KMS-11 (cell line): ENCODE measurements at regions not wholly inside any gene's neighbourhood (a gene's known extent, or its start where the extent isn't known, plus 50 kb on each side); places are given as distances from the start of the nearest gene placed in this dataset.

ENCODE experiments used
- H2AFZ ChIP-seq: fragments of 200-600 bp; sonication (generic); 2 replicates; pipeline ENCODE4 v1.6.1; 2016; ENCODE audit warnings: antibody characterized with exemption, mixed run types, low read depth
- H3K27ac ChIP-seq: fragments of 200-600 bp; sonication (generic); 2 replicates; pipeline ENCODE4 v1.6.1; 2016; ENCODE audit warnings: mild to moderate bottlenecking, mixed run types
- H3K27me3 ChIP-seq: fragments of 200-600 bp; sonication (generic); 2 replicates; pipeline ENCODE4 v1.6.1; 2017; ENCODE audit warnings: mild to moderate bottlenecking, low read depth, mixed run types, moderate library complexity; ENCODE audit not compliant: insufficient read depth
- H3K36me3 ChIP-seq: fragments of 200-600 bp; sonication (generic); 2 replicates; pipeline ENCODE4 v1.6.1; 2017; ENCODE audit warnings: mild to moderate bottlenecking, mixed run types; ENCODE audit not compliant: insufficient read depth
- H3K4me1 ChIP-seq: fragments of 200-600 bp; sonication (generic); 2 replicates; pipeline ENCODE4 v1.6.1; 2016; ENCODE audit warnings: mild to moderate bottlenecking, low read depth, mixed run types; ENCODE audit not compliant: poor library complexity, severe bottlenecking
- H3K4me2 ChIP-seq: fragments of 200-600 bp; sonication (generic); 2 replicates; pipeline ENCODE4 v1.7.0; 2016; ENCODE audit warnings: mild to moderate bottlenecking, mixed run types
- H3K4me3 ChIP-seq: fragments of 200-600 bp; sonication (generic); IDR thresholded peaks from 2 replicates; pipeline ENCODE4 v1.6.1; 2017; ENCODE audit warnings: low read depth, low read length, mixed read lengths; ENCODE audit not compliant: insufficient read depth
- H3K79me2 ChIP-seq: fragments of 200-600 bp; sonication (generic); 2 replicates; pipeline ENCODE4 v1.6.1; 2016; ENCODE audit warnings: low read depth, mixed run types; ENCODE audit not compliant: insufficient read depth
- H3K9ac ChIP-seq: fragments of 200-600 bp; sonication (generic); 2 replicates; pipeline ENCODE4 v1.6.1; 2016; ENCODE audit warnings: mild to moderate bottlenecking, mixed run types
- H4K20me1 ChIP-seq: fragments of 200-600 bp; sonication (generic); 2 replicates; pipeline ENCODE4 v1.6.1; 2016; ENCODE audit warnings: mild to moderate bottlenecking, mixed run types; ENCODE audit not compliant: insufficient read depth
- CTCF ChIP-seq: fragments of 200-600 bp; sonication (generic); conservative IDR thresholded peaks from 2 replicates; pipeline ENCODE4 v1.6.1; 2017; ENCODE audit warnings: low read depth, mild to moderate bottlenecking, antibody characterized with exemption, low read length, moderate library complexity, mixed read lengths

GRCh38 chr15:96274698-96275097 is 55.8 kb upstream of the NR2F2 start:
- H3K27ac ChIP-seq, result no peak overlapping the region

GRCh38 chr15:96276438-96277210 is 53.9 kb upstream of the NR2F2 start:
- H3K4me3 ChIP-seq, result no peak overlapping the region

More at GRCh38 chr15:96274698-96275097, 55.8 kb upstream of the NR2F2 start:
- Histone ChIP-seq H2AFZ (no peak overlapping the region), H3K4me3 (no peak overlapping the region), H3K36me3 (no peaks in the 10 kb centered on the region), H3K4me2 (no peak overlapping the region), H3K27me3 (no peaks in the 10 kb centered on the region), H3K9ac (no peak overlapping the region), H3K4me1 (no peaks in the 10 kb centered on the region), H4K20me1 (no peaks in the 10 kb centered on the region), H3K79me2 (no peaks in the 10 kb centered on the region)
- TF ChIP-seq CTCF, result no peak

More at GRCh38 chr15:96276438-96277210, 53.9 kb upstream of the NR2F2 start:
- no peaks in the 10 kb centered on the region for H3K4me1 ChIP-seq
- H3K9ac ChIP-seq, result no peak overlapping the region
- H3K79me2 ChIP-seq, result no peaks in the 10 kb centered on the region
- TF ChIP-seq CTCF, result no peak
- H3K27ac ChIP-seq, result no peak overlapping the region
- no peaks in the 10 kb centered on the region for H3K27me3 ChIP-seq
- H2AFZ ChIP-seq, result no peak overlapping the region
- no peaks in the 10 kb centered on the region for H4K20me1 ChIP-seq
- H3K4me2 ChIP-seq, result no peak overlapping the region
- no peaks in the 10 kb centered on the region for H3K36me3 ChIP-seq
